ENCODE measurements at regions not wholly inside any gene's neighbourhood (a gene's known extent, or its start where the extent isn't known, plus 50 kb on each side); places are given as distances from the start of the nearest gene placed in this dataset.
"Not testable (repeated sequence)": the region's sequence is repeated elsewhere in the genome, so short reads cannot be mapped to it uniquely, and the experiment has no call there.

DNA sequence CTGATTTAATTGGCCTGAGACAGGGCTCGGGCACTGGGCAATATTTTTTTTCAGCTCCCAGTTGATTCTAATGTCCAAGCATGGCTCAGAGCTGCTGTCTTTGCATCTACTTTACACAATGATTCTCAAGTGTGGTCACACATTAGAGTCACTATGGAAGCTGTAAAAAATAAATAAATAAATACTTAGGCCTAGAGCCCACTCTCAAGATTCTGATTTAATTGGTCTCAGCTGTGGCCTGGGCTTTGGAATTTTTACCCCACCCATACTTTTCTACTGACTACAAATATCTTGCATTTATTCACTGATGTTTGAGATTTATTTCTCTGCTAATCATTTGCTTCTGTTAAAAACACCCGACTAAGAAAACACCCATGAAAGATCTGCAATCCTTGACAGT, 145.7 kb upstream of the SRD5A2 start:
- H3K36me3 Mint-ChIP-seq (ENCODE audit: low read depth): no peaks in the 10 kb centered on the region
- H3K27me3 Mint-ChIP-seq: peaks cover 4% of the 10 kb centered on the region
- H3K9me3 Mint-ChIP-seq: no peaks in the 10 kb centered on the region
- ChIA-PET CTCF (no interaction called here), POLR2A (no interaction called here)
- no peak overlapping the region for H3K4me3 Mint-ChIP-seq
- H3K4me1 Mint-ChIP-seq: no peaks in the 10 kb centered on the region
- no peak overlapping the region for H3K27ac Mint-ChIP-seq
- DNase-seq: no peak

DNA sequence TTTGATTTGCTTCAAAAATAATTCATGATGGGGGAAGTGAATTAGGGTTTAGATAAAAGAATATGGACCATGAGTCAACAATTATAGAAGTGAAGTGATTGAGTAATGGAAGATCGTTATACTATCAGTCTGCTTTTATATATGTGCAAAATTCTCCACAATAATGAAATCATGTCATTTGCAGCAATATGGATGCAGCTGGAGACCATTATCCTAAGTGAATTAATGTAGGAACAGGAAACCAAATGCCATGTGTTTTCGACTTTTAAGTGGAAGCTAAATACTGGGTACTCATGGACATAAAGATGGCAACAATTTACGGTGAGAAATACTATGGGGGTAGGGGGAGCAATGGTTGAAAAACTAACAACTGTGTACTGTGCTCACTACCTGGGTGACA, 144.7 kb upstream of the SRD5A2 start:
- H3K27me3 Mint-ChIP-seq: peaks cover 7% of the 10 kb centered on the region
- no peaks in the 10 kb centered on the region for H3K9me3 Mint-ChIP-seq
- H3K4me1 Mint-ChIP-seq: no peaks in the 10 kb centered on the region
- ChIA-PET POLR2A (no interaction called here), CTCF (no interaction called here)
- no peak overlapping the region for H3K27ac Mint-ChIP-seq
- DNase-seq: no peak
- no peaks in the 10 kb centered on the region for H3K36me3 Mint-ChIP-seq (ENCODE audit: low read depth)
- H3K4me3 Mint-ChIP-seq: no peak overlapping the region

- Mint-ChIP-seq H3K4me3 (no peak overlapping the region), H3K4me1 (no peaks in the 10 kb centered on the region), H3K9me3 (no peaks in the 10 kb centered on the region), H3K27ac (no peak overlapping the region), H3K27me3 (peaks cover 2% of the 10 kb centered on the region), H3K36me3 (ENCODE audit: low read depth) (no peaks in the 10 kb centered on the region)
- CTCF ChIA-PET: no interaction called here
- no peak for DNase-seq
- POLR2A ChIA-PET: no interaction called here
Observed at GRCh38 chr2:31711737-31712136, 131.0 kb upstream of the SRD5A2 start.

GRCh38 chr2:31710121-31710520, 129.4 kb upstream of the SRD5A2 start:
- H3K9me3 Mint-ChIP-seq: no peaks in the 10 kb centered on the region
- ChIA-PET POLR2A (no interaction called here), CTCF (no interaction called here)
- no peak overlapping the region for H3K4me3 Mint-ChIP-seq
- H3K4me1 Mint-ChIP-seq: no peaks in the 10 kb centered on the region
- DNase-seq: no peak
- no peak overlapping the region for H3K27ac Mint-ChIP-seq
- H3K36me3 Mint-ChIP-seq (ENCODE audit: low read depth): no peaks in the 10 kb centered on the region
- peaks cover 2% of the 10 kb centered on the region for H3K27me3 Mint-ChIP-seq

- CTCF ChIA-PET: no interaction called here
- H3K36me3 Mint-ChIP-seq (ENCODE audit: low read depth): no peaks in the 10 kb centered on the region
- H3K27me3 Mint-ChIP-seq: no peaks in the 10 kb centered on the region
- POLR2A ChIA-PET: no interaction called here
- H3K4me1 Mint-ChIP-seq: no peaks in the 10 kb centered on the region
- no peaks in the 10 kb centered on the region for H3K9me3 Mint-ChIP-seq
- no peak overlapping the region for H3K4me3 Mint-ChIP-seq
- no peak overlapping the region for H3K27ac Mint-ChIP-seq
- no peak for DNase-seq
Observed at GRCh38 chr2:31707992-31708391, 127.3 kb upstream of the SRD5A2 start.

DNA sequence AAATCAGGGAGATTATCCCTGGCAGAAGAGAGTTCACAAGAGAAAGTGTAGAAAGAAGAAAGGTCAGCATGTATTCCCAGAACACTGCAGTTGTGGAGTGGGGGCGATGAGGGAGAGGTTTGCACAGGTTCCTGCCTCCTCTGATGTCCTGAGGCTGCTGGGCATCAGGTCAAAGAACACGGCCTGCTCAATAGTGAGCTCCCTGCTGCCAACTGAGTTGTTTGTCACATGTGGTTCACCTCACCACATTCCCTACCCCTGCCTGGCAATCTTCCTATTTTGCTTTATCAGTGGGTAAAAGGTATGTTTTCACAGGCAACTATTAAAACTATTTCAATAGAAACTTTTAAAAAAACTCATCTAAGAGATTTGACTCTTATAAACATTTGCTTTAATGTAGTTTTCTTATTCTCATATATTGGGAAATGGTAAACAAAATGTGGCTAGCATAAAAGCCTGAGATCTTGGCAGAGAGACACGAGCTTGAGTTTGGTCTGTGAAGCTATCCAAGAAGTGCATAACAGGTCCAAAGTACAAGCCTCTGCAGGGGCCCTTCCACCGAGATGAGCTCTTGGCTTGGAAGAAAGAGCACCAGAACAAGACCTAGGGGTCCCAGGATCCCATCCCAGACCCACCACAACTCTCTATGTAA, 123.9 kb upstream of the SRD5A2 start:
- DNase-seq: no peak
- H3K4me1 Mint-ChIP-seq: no peaks in the 10 kb centered on the region
- H3K4me3 Mint-ChIP-seq: no peak overlapping the region
- POLR2A ChIA-PET: no interaction called here
- H3K9me3 Mint-ChIP-seq: no peaks in the 10 kb centered on the region
- H3K36me3 Mint-ChIP-seq (ENCODE audit: low read depth): no peaks in the 10 kb centered on the region
- no peaks in the 10 kb centered on the region for H3K27me3 Mint-ChIP-seq
- CTCF ChIA-PET: no interaction called here
- H3K27ac Mint-ChIP-seq: no peak overlapping the region

DNA sequence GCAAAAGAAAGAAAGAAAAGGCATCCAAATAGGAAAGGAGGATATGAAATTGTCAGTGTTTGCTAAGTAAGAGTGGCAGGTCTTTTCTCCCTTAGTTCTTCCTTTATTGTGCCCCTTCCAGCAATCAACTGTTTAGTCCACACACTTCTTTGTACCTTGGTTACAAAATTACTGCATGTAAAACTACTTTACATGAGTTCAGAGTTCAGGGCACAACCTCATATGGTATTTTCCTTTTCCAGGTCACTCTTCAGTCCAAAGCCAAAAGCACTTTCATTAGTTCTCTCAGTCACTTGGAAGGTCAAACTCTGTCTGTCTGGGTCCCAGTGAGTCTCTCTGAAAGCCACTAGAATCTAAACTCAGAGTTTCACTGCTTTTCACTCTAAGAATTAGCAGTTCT, 122.5 kb upstream of the SRD5A2 start:
- peaks cover 6% of the 10 kb centered on the region for H3K9me3 Mint-ChIP-seq
- DNase-seq: no peak
- ChIA-PET CTCF (no interaction called here), POLR2A (no interaction called here)
- H3K4me3 Mint-ChIP-seq: no peak overlapping the region
- no peak overlapping the region for H3K27ac Mint-ChIP-seq
- no peaks in the 10 kb centered on the region for H3K4me1 Mint-ChIP-seq
- no peaks in the 10 kb centered on the region for H3K36me3 Mint-ChIP-seq (ENCODE audit: low read depth)
- H3K27me3 Mint-ChIP-seq: no peaks in the 10 kb centered on the region

DNA sequence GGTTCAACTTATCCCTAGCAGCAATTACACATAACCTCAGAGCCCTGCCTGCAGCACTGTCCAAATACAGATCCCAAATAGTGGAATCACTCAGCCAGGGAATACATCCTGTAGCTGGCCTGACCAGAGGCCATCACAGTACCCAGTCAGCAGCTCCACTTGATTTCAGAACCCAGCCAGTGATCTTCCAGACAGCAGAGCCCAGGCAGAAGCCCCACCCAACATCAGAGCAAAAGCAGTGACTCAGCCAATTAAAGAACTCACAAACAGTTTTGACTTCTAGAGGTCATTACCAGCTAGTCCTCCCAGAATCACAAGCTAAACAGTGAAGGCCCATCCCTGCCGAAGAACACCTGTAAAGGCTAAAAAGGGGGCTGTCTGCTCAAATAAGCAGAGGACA, 118.0 kb upstream of the SRD5A2 start:
- H3K27ac Mint-ChIP-seq: no peak overlapping the region
- CTCF ChIA-PET: no interaction called here

GRCh38 chr2:31696068-31696467, 115.3 kb upstream of the SRD5A2 start:
- H3K27ac Mint-ChIP-seq: no peak overlapping the region
- POLR2A ChIA-PET: no interaction called here
- H3K9me3 Mint-ChIP-seq: peaks cover 39% of the 10 kb centered on the region
- H3K36me3 Mint-ChIP-seq (ENCODE audit: low read depth): no peaks in the 10 kb centered on the region
- no peaks in the 10 kb centered on the region for H3K27me3 Mint-ChIP-seq
- CTCF ChIA-PET: no interaction called here
- no peak for DNase-seq
- no peak overlapping the region for H3K4me3 Mint-ChIP-seq
- H3K4me1 Mint-ChIP-seq: no peaks in the 10 kb centered on the region

More for the DNA sequence above, 118.0 kb upstream of the SRD5A2 start:
- Mint-ChIP-seq H3K4me3 (no peak overlapping the region), H3K9me3 (peaks cover 28% of the 10 kb centered on the region), H3K4me1 (no peaks in the 10 kb centered on the region), H3K36me3 (ENCODE audit: low read depth) (no peaks in the 10 kb centered on the region), H3K27me3 (no peaks in the 10 kb centered on the region)
- POLR2A ChIA-PET: no interaction called here
- no peak for DNase-seq

DNA sequence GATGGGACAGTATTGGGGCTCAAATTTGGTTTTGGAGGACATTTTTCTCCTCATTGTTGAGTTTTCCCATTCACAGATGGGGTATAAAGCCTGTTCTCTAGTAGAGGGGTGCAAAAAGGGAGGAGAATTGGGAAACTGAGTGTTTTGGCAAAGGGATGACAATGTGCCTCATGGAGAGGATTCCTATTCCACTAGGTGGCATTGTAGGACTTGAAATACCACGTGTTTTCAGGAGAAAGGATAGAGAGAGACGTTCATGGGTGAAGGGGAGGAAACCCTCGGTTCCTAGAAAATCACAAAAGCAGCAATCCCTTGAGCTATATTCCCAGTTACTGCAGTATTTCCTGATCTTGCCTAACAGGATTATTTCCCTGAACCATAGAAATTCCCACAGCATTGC, 113.7 kb upstream of the SRD5A2 start:
- Mint-ChIP-seq H3K36me3 (ENCODE audit: low read depth) (no peaks in the 10 kb centered on the region), H3K27ac (no peak overlapping the region), H3K4me3 (no peak overlapping the region), H3K4me1 (no peaks in the 10 kb centered on the region), H3K27me3 (no peaks in the 10 kb centered on the region), H3K9me3 (peaks cover 38% of the 10 kb centered on the region)
- ChIA-PET POLR2A (no interaction called here), CTCF (no interaction called here)
- DNase-seq: no peak

DNA sequence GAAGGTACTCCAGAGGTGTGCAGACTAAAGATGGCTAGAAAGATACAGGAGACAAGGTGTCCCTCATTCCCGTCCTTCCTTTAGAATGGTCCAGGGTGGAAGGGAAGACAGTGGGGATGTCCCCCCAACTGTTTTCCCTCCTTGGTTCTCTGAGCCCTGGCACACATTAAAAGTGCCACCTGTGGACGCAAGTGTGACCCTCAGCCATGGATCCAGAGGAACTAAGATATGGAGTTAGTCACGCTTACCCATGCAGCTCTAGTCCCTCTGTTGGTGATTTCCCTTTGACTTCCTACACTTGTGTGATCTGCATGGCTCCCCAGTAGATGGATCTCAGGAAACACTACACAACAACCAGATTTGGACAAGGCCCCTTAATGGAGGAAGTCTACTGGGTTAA, 113.1 kb upstream of the SRD5A2 start:
- DNase-seq: no peak
- Mint-ChIP-seq H3K4me3 (no peak overlapping the region), H3K27me3 (no peaks in the 10 kb centered on the region), H3K27ac (no peak overlapping the region), H3K36me3 (ENCODE audit: low read depth) (no peaks in the 10 kb centered on the region), H3K9me3 (peaks cover 38% of the 10 kb centered on the region), H3K4me1 (no peaks in the 10 kb centered on the region)
- ChIA-PET CTCF (no interaction called here), POLR2A (no interaction called here)

DNA sequence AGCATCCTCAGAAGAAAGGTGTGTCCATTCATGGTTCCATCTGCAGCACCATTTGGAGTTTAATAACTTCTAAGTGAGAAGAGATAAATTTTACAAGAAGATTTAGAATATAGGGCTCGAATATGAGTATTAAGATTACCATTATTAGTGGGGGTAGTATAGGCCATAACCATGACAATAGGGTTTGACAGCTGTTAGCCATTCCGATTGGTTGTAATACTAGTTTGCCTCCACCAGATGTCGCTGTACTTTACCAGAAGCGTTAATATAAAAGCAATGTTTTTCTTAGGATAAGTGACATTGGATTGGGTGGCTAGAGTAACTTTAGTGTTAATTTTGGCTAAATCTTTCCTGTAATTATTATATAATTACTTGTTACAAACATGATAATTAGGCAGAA, 107.5 kb upstream of the SRD5A2 start:
- POLR2A ChIA-PET: no interaction called here
- Mint-ChIP-seq H3K27me3 (no peaks in the 10 kb centered on the region), H3K27ac (no peak overlapping the region), H3K9me3 (peaks cover 21% of the 10 kb centered on the region), H3K36me3 (ENCODE audit: low read depth) (no peaks in the 10 kb centered on the region), H3K4me3 (no peak overlapping the region), H3K4me1 (no peaks in the 10 kb centered on the region)
- no peak for DNase-seq
- CTCF ChIA-PET: no interaction called here

GRCh38 chr2:31683506-31683905, 102.8 kb upstream of the SRD5A2 start:
- CTCF ChIA-PET; POLR2A ChIA-PET; H3K27ac Mint-ChIP-seq; H3K36me3 Mint-ChIP-seq (ENCODE audit: low read depth); H3K4me3 Mint-ChIP-seq; H3K27me3 Mint-ChIP-seq; DNase-seq; H3K4me1 Mint-ChIP-seq: not testable (repeated sequence)
- H3K9me3 Mint-ChIP-seq: peaks cover 18% of the 10 kb centered on the region

GRCh38 chr2:31675485-31675901, 94.8 kb upstream of the SRD5A2 start:
- H3K4me1 Mint-ChIP-seq: no peaks in the 10 kb centered on the region
- CTCF ChIA-PET: no interaction called here
- no peak overlapping the region for H3K27ac Mint-ChIP-seq
- no peak overlapping the region for H3K4me3 Mint-ChIP-seq
- no peak for DNase-seq
- H3K27me3 Mint-ChIP-seq: peaks cover 5% of the 10 kb centered on the region
- POLR2A ChIA-PET: no interaction called here
- no peaks in the 10 kb centered on the region for H3K36me3 Mint-ChIP-seq (ENCODE audit: low read depth)
- H3K9me3 Mint-ChIP-seq: peaks cover 7% of the 10 kb centered on the region

GRCh38 chr2:31674446-31674845, 93.7 kb upstream of the SRD5A2 start:
- Mint-ChIP-seq H3K4me1 (no peaks in the 10 kb centered on the region), H3K9me3 (peaks cover 3% of the 10 kb centered on the region), H3K36me3 (ENCODE audit: low read depth) (no peaks in the 10 kb centered on the region), H3K27ac (no peak overlapping the region), H3K4me3 (no peak overlapping the region), H3K27me3 (peaks cover 7% of the 10 kb centered on the region)
- ChIA-PET CTCF (no interaction called here), POLR2A (no interaction called here)
- no peak for DNase-seq
